Tibial nerve (tissue), 3 donors: ENCODE measurements at regions not wholly inside any gene's neighbourhood (a gene's known extent, or its start where the extent isn't known, plus 50 kb on each side); places are given as distances from the start of the nearest gene placed in this dataset.

ENCODE experiments used
- CTCF ChIP-seq, 5 experiments: fragments of 200-600 bp in 3 of 5; fragments of 450-650 bp in 2 of 5; sonication (generic) in 3 of 5; IDR thresholded peaks; one replicate each; pipeline ENCODE4 v1.5.1; 2016 to 2019; ENCODE audit warnings: antibody characterized with exemption in 5 of 5, mild to moderate bottlenecking in 3 of 5, moderate library complexity in 2 of 5
- POLR2A ChIP-seq, 2 donors: fragments of 450-650 bp; IDR thresholded peaks; one replicate each; pipeline ENCODE4 v1.6.1; 2017; ENCODE audit warnings: antibody characterized with exemption in 2 of 2, mild to moderate bottlenecking in 2 of 2, moderate library complexity in 2 of 2

GRCh38 chr3:132822266-132822665 is 100.1 kb upstream of the NPHP3 start:
- TF ChIP-seq CTCF (IDR thresholded peaks at IDR 0.05): no peak
- no peak for TF ChIP-seq POLR2A (IDR thresholded peaks at IDR 0.05)
